ENCODE measurements at regions not wholly inside any gene's neighbourhood (a gene's known extent, or its start where the extent isn't known, plus 50 kb on each side); places are given as distances from the start of the nearest gene placed in this dataset.

GRCh38 chr1:55634516-55634915 is 419.4 kb upstream of the USP24 start:
- no peak for DNase-seq

GRCh38 chr1:55632906-55633305 is 417.7 kb upstream of the USP24 start:
- DNase-seq = no peak

- no peak for DNase-seq
These were observed 416.9 kb upstream of the USP24 start for GRCh38 chr1:55632058-55632457.

- DNase-seq = no peak
These were observed 416.3 kb upstream of the USP24 start for GRCh38 chr1:55631509-55631908.

GRCh38 chr1:55626326-55626725 is 411.2 kb upstream of the USP24 start:
- DNase-seq = no peak

GRCh38 chr1:55624766-55625165 is 409.6 kb upstream of the USP24 start:
- DNase-seq = no peak

- DNase-seq = no peak
These were observed 408.1 kb upstream of the USP24 start for GRCh38 chr1:55623311-55623710.

GRCh38 chr1:55622074-55622473 is 406.9 kb upstream of the USP24 start:
- no peak for DNase-seq

- no peak for DNase-seq
These were observed 403.0 kb upstream of the USP24 start for GRCh38 chr1:55618199-55618598.

- DNase-seq = no peak
These were observed 402.3 kb upstream of the USP24 start for GRCh38 chr1:55617288-55617982.

- no peak for DNase-seq
These were observed 397.8 kb upstream of the USP24 start for GRCh38 chr1:55612988-55613387.

- no peak for DNase-seq
These were observed 396.0 kb upstream of the USP24 start for GRCh38 chr1:55611123-55611522.

GRCh38 chr1:55610203-55610602 is 395.0 kb upstream of the USP24 start:
- DNase-seq = no peak

GRCh38 chr1:55609630-55610029 is 394.5 kb upstream of the USP24 start:
- no peak for DNase-seq

GRCh38 chr1:55605155-55605554 is 390.0 kb upstream of the USP24 start:
- no peak for DNase-seq

GRCh38 chr1:55604749-55605148 is 389.6 kb upstream of the USP24 start:
- no peak for DNase-seq

GRCh38 chr1:55604179-55604578 is 389.0 kb upstream of the USP24 start:
- DNase-seq = no peak

GRCh38 chr1:55600242-55600641 is 385.1 kb upstream of the USP24 start:
- no peak for DNase-seq

- DNase-seq = no peak
These were observed 382.7 kb upstream of the USP24 start for GRCh38 chr1:55597910-55598309.

- no peak for DNase-seq
These were observed 379.5 kb upstream of the USP24 start for GRCh38 chr1:55594701-55595100.

GRCh38 chr1:55593298-55593697 is 378.1 kb upstream of the USP24 start:
- DNase-seq = no peak

GRCh38 chr1:55592122-55592521 is 377.0 kb upstream of the USP24 start:
- no peak for DNase-seq

GRCh38 chr1:55589671-55590297 is 374.6 kb upstream of the USP24 start:
- no peak for DNase-seq

GRCh38 chr1:55588309-55588708 is 373.1 kb upstream of the USP24 start:
- no peak for DNase-seq

GRCh38 chr1:55586771-55587170 is 371.6 kb upstream of the USP24 start:
- DNase-seq = no peak
